PC-3 (cell line): ENCODE measurements at regions not wholly inside any gene's neighbourhood (a gene's known extent, or its start where the extent isn't known, plus 50 kb on each side); places are given as distances from the start of the nearest gene placed in this dataset.

ENCODE experiments used
- ATAC-seq: fragments of 200-7000 bp; cut with Tn5 transposase; 2 replicates; pipeline ENCODE4 v1.9.1; 2020; ENCODE audit warnings: mild to moderate bottlenecking, moderate library complexity
- BruUV-seq: library from RNA; stranded (reverse); fragments of 400-500 nt; replicated peaks from 2 replicates; lab custom pipeline; 2021; lab: Mats Ljungman, UMichigan
- CTCF ChIA-PET: fragments of 300-600 bp; sonication (Branson Sonifier 250); formaldehyde crosslinking; loops from one replicate; lab custom pipeline; 2022; ENCODE audit warnings: antibody characterized with exemption; lab: Charles Lee
- POLR2A ChIA-PET: fragments of 300-600 bp; sonication (Branson Sonifier 250); formaldehyde crosslinking; loops from one replicate; lab custom pipeline; 2022; ENCODE audit warnings: antibody characterized with exemption; ENCODE audit not compliant: unreplicated experiment; lab: Charles Lee
- DNase-seq: peaks from one replicate; pipeline ENCODE4 v3.0.0-alpha.2; 2015
- H2AFZ ChIP-seq: fragments of 300-600 bp; sonication (generic); 2 replicates; pipeline ENCODE4 v1.6.0; 2016; ENCODE audit warnings: antibody characterized with exemption, low read length
- H3F3A ChIP-seq: fragments of 300-600 bp; sonication (generic); one replicate; pipeline ENCODE4 v1.6.0; 2017; ENCODE audit warnings: antibody characterized with exemption, low read length, control low read depth, mild to moderate bottlenecking; ENCODE audit not compliant: unreplicated experiment
- H3K27ac ChIP-seq: fragments of 300-600 bp; sonication (generic); 2 replicates; pipeline ENCODE4 v1.5.1; 2016; ENCODE audit warnings: mild to moderate bottlenecking, low read length
- H3K27me3 ChIP-seq: fragments of 300-600 bp; sonication (generic); 2 replicates; pipeline ENCODE4 v1.6.1; 2016; ENCODE audit warnings: low read length, mixed read lengths
- H3K36me3 ChIP-seq: fragments of 300-600 bp; sonication (generic); 2 replicates; pipeline ENCODE4 v1.6.1; 2016; ENCODE audit warnings: low read depth, mixed run types, low read length, mixed read lengths
- H3K4me1 ChIP-seq: fragments of 300-600 bp; sonication (generic); 2 replicates; pipeline ENCODE4 v1.5.1; 2016; ENCODE audit warnings: low read length; ENCODE audit not compliant: insufficient read depth
- H3K4me2 ChIP-seq: fragments of 300-600 bp; sonication (generic); 2 replicates; pipeline ENCODE4 v1.6.0; 2016; ENCODE audit warnings: low read length
- H3K4me3 ChIP-seq: fragments of 300-600 bp; sonication (generic); 2 replicates; pipeline ENCODE4 v1.5.1; 2016; ENCODE audit warnings: mild to moderate bottlenecking, low read length, mixed read lengths
- H3K79me2 ChIP-seq: fragments of 300-600 bp; sonication (generic); 2 replicates; pipeline ENCODE4 v1.6.1; 2017; ENCODE audit warnings: low read length, mixed read lengths
- H3K9ac ChIP-seq: fragments of 300-600 bp; sonication (generic); 2 replicates; pipeline ENCODE4 v1.6.0; 2016; ENCODE audit warnings: mild to moderate bottlenecking, low read length
- H3K9me2 ChIP-seq: fragments of 300-600 bp; sonication (generic); replicated peaks from 2 replicates; pipeline ENCODE4 v1.6.1; 2016; ENCODE audit warnings: mixed run types, low read length, mixed read lengths
- H3K9me3 ChIP-seq: fragments of 300-600 bp; sonication (generic); 2 replicates; pipeline ENCODE4 v1.6.1; 2016; ENCODE audit warnings: low read length, mixed read lengths
- H4K20me1 ChIP-seq: fragments of 300-600 bp; sonication (generic); 2 replicates; pipeline ENCODE4 v1.6.1; 2016; ENCODE audit warnings: low read length, mixed read lengths
- CTCF ChIP-seq: fragments of 300-600 bp; sonication (generic); conservative IDR thresholded peaks from 2 replicates; pipeline ENCODE4 v1.5.1; 2017; ENCODE audit warnings: antibody characterized with exemption, low read depth, mild to moderate bottlenecking, low read length
- EZH2 ChIP-seq: fragments of 300-600 bp; sonication (generic); IDR thresholded peaks from one replicate; pipeline ENCODE4 v1.6.1; 2017; ENCODE audit warnings: antibody characterized with exemption, mild to moderate bottlenecking, low read length; ENCODE audit not compliant: unreplicated experiment
- EZH2phosphoT487 ChIP-seq: fragments of 300-600 bp; sonication (generic); IDR thresholded peaks from 2 replicates; pipeline ENCODE4 v1.6.1; 2018; ENCODE audit warnings: mild to moderate bottlenecking, antibody characterized with exemption, low read length, borderline replicate concordance
- intact Hi-C: fragments of 100-400 bp; cut with micrococcal nuclease; formaldehyde crosslinking; loops from 2 replicates; pipeline ENCODE4 v1.9.0; 2023

- ATAC-seq (no peak), DNase-seq (no peak)
- Histone ChIP-seq H4K20me1 (no peaks in the 10 kb centered on the region), H2AFZ (no peak overlapping the region), H3K4me2 (no peak overlapping the region), H3K9ac (no peak overlapping the region), H3K9me2 (no peaks in the 10 kb centered on the region), H3K79me2 (no peaks in the 10 kb centered on the region), H3K27ac (no peak overlapping the region), H3K4me1 (no peaks in the 10 kb centered on the region), H3K9me3 (no peaks in the 10 kb centered on the region), H3F3A (no peaks in the 10 kb centered on the region), H3K27me3 (peaks cover 7% of the 10 kb centered on the region; the same call in 1 of the 2 replicates), H3K4me3 (no peak overlapping the region), H3K36me3 (no peaks in the 10 kb centered on the region)
- POLR2A ChIA-PET = no interaction called here
- CTCF ChIA-PET = no interaction called here
- TF ChIP-seq EZH2 (no peak), CTCF (no peak), EZH2phosphoT487 (no peak)
- BruUV-seq = no TSS peak
- intact Hi-C loops = no loop called here
Measured at GRCh38 chr13:29961036-29961670, 110.7 kb upstream of the UBL3 start.

GRCh38 chr13:29959603-29960002 is 109.2 kb upstream of the UBL3 start:
- no peaks in the 10 kb centered on the region for H3F3A ChIP-seq

More at GRCh38 chr13:29959603-29960002, 109.2 kb upstream of the UBL3 start:
- Histone ChIP-seq H3K4me3 (no peak overlapping the region), H3K9ac (no peak overlapping the region), H4K20me1 (no peaks in the 10 kb centered on the region), H3K9me2 (no peaks in the 10 kb centered on the region), H3K36me3 (no peaks in the 10 kb centered on the region), H3K9me3 (no peaks in the 10 kb centered on the region), H3K4me1 (no peaks in the 10 kb centered on the region), H3K4me2 (no peak overlapping the region), H2AFZ (no peak overlapping the region), H3K27ac (no peak overlapping the region), H3K27me3 (peaks cover 7% of the 10 kb centered on the region; the same call in 1 of the 2 replicates), H3K79me2 (no peaks in the 10 kb centered on the region)
- intact Hi-C loops = no loop called here
- DNase-seq = no peak
- BruUV-seq = no TSS peak
- TF ChIP-seq EZH2phosphoT487 (no peak), EZH2 (no peak), CTCF (no peak)
- ChIA-PET CTCF (no interaction called here), POLR2A (interaction anchor here (0.6 kb wide), 1 partner anchor 68 kb away, joined by 3 read pairs; no protein-coding TSS in a partner anchor)
- no peak for ATAC-seq
